Fibroblast of lung (primary cell): ENCODE measurements at regions not wholly inside any gene's neighbourhood (a gene's known extent, or its start where the extent isn't known, plus 50 kb on each side); places are given as distances from the start of the nearest gene placed in this dataset.

Source experiments
- DNase-seq, 2 donors: peaks; one replicate each; pipeline versions ENCODE4 v3.0.0 to v3.0.0-alpha.2; 2010; ENCODE audit warnings: low read depth in 2 of 2
- H2AFZ ChIP-seq: 2 replicates; pipeline ENCODE4 v1.5.1; 2012; ENCODE audit warnings: low read length, control low read depth, inconsistent platforms
- H3K27ac ChIP-seq: 2 replicates; pipeline ENCODE4 v1.5.1; 2011; ENCODE audit warnings: low read length, control low read depth; ENCODE audit not compliant: insufficient read depth
- H3K27me3 ChIP-seq: 2 replicates; pipeline ENCODE4 v1.5.1; 2011; ENCODE audit warnings: mild to moderate bottlenecking, low read length; ENCODE audit not compliant: control insufficient read depth, insufficient read depth
- H3K36me3 ChIP-seq: 2 replicates; pipeline ENCODE4 v1.5.1; 2011; ENCODE audit warnings: low read length; ENCODE audit not compliant: control insufficient read depth, insufficient read depth
- H3K4me1 ChIP-seq: 2 replicates; pipeline ENCODE4 v1.5.1; 2011; ENCODE audit warnings: low read length; ENCODE audit not compliant: control insufficient read depth, insufficient read depth; ENCODE audit errors: extremely low read depth
- H3K4me2 ChIP-seq: 2 replicates; pipeline ENCODE4 v1.5.1; 2011; ENCODE audit warnings: low read length, control low read depth; ENCODE audit not compliant: insufficient read depth; ENCODE audit errors: extremely low read depth
- H3K4me3 ChIP-seq, 4 experiments: fragments of 200-600 bp in 1 of 4; sonication (generic) in 1 of 4; replicated peaks in 1 of 4; 2 replicates each; pipeline ENCODE4 v1.5.1; 2011 to 2016; ENCODE audit warnings: low read length in 4 of 4, low read depth in 3 of 4, mild to moderate bottlenecking in 3 of 4, control low read depth in 2 of 4, inconsistent platforms in 1 of 4, mixed read lengths in 1 of 4; ENCODE audit not compliant: insufficient read depth in 1 of 4; ENCODE audit errors: control extremely low read depth in 1 of 4
- H3K79me2 ChIP-seq: 2 replicates; pipeline ENCODE4 v1.5.1; 2012; ENCODE audit warnings: mild to moderate bottlenecking, low read length, inconsistent platforms; ENCODE audit not compliant: control insufficient read depth, insufficient read depth
- H3K9ac ChIP-seq: 2 replicates; pipeline ENCODE4 v1.5.1; 2011; ENCODE audit warnings: mild to moderate bottlenecking, low read length, control low read depth; ENCODE audit not compliant: insufficient read depth
- H3K9me3 ChIP-seq: 2 replicates; pipeline ENCODE4 v1.5.1; 2012; ENCODE audit warnings: low read depth, low read length; ENCODE audit not compliant: control insufficient read depth, insufficient read depth
- H4K20me1 ChIP-seq: 2 replicates; pipeline ENCODE4 v1.5.1; 2011; ENCODE audit warnings: low read length; ENCODE audit not compliant: control insufficient read depth, insufficient read depth; ENCODE audit errors: extremely low read depth
- CTCF ChIP-seq, 2 donors: IDR thresholded peaks in 1 of 2; conservative IDR thresholded peaks in 1 of 2; 1 replicate in 1 of 2; 2 replicates in 1 of 2; pipeline ENCODE4 v1.5.1; 2011 to 2012; ENCODE audit warnings: low read length in 2 of 2, control low read depth in 1 of 2, inconsistent platforms in 1 of 2, low read depth in 1 of 2, mild to moderate bottlenecking in 1 of 2
- EZH2 ChIP-seq: IDR thresholded peaks from 2 replicates; pipeline ENCODE4 v1.5.1; 2012; ENCODE audit warnings: low read length, control low read depth, mild to moderate bottlenecking; ENCODE audit errors: missing control alignments

- Histone ChIP-seq H3K4me2 (no peak overlapping the region), H3K4me1 (no peaks in the 10 kb centered on the region), H2AFZ (no peak overlapping the region), H3K79me2 (no peaks in the 10 kb centered on the region), H4K20me1 (no peaks in the 10 kb centered on the region), H3K36me3 (no peaks in the 10 kb centered on the region), H3K9me3 (no peaks in the 10 kb centered on the region), H3K9ac (no peak overlapping the region), H3K27ac (no peak overlapping the region), H3K4me3 (peak overlapping the region in 1 of 4 experiments; percentile 53), H3K27me3 (no peaks in the 10 kb centered on the region)
- peak in 1 of 2 donors; percentile 1 for DNase-seq
- no peak for TF ChIP-seq CTCF (conservative IDR thresholded peaks at IDR 0.05 in 1 of 2, IDR thresholded peaks at IDR 0.05 in 1 of 2; ENCODE audit: low read depth in 1 of 2, low read length in 2 of 2)
- no peak for TF ChIP-seq EZH2
Measured at GRCh38 chr16:63617047-63617989, 1504.5 kb downstream of the CDH11 start.

GRCh38 chr16:63614429-63614828 lies 1507.4 kb downstream of the CDH11 start:
- H3K27me3 ChIP-seq: no peaks in the 10 kb centered on the region
- no peak overlapping the region for H2AFZ ChIP-seq
- H3K36me3 ChIP-seq: no peaks in the 10 kb centered on the region

More at GRCh38 chr16:63614429-63614828, 1507.4 kb downstream of the CDH11 start:
- no peaks in the 10 kb centered on the region for H4K20me1 ChIP-seq
- DNase-seq: peak; percentile 11 to 59
- H3K4me1 ChIP-seq: no peaks in the 10 kb centered on the region
- TF ChIP-seq EZH2 (no peak), CTCF (conservative IDR thresholded peaks at IDR 0.05 in 1 of 2, IDR thresholded peaks at IDR 0.05 in 1 of 2; ENCODE audit: low read depth in 1 of 2, low read length in 2 of 2) (no peak)
- H3K79me2 ChIP-seq: no peaks in the 10 kb centered on the region
- no peak overlapping the region for H3K27ac ChIP-seq
- no peak overlapping the region for H3K4me3 ChIP-seq
- H3K9me3 ChIP-seq: no peaks in the 10 kb centered on the region
- no peak overlapping the region for H3K9ac ChIP-seq
- H3K4me2 ChIP-seq: no peak overlapping the region
